NB4 (cell line): ENCODE measurements at regions not wholly inside any gene's neighbourhood (a gene's known extent, or its start where the extent isn't known, plus 50 kb on each side); places are given as distances from the start of the nearest gene placed in this dataset.

ENCODE experiments used
- CTCF ChIP-seq: IDR thresholded peaks from one replicate; pipeline ENCODE4 v1.5.1; 2012; ENCODE audit warnings: low read depth, low read length
- POLR2A ChIP-seq: IDR thresholded peaks from 2 replicates; pipeline ENCODE4 v1.6.1; 2011; ENCODE audit warnings: mild to moderate bottlenecking; ENCODE audit not compliant: insufficient read length; ENCODE audit errors: extremely low read depth

- no peak for TF ChIP-seq CTCF
- no peak for TF ChIP-seq POLR2A
These were observed 69.4 kb upstream of the TAF1B start for GRCh38 chr2:9773903-9774239.
